ENCODE measurements at regions not wholly inside any gene's neighbourhood (a gene's known extent, or its start where the extent isn't known, plus 50 kb on each side); places are given as distances from the start of the nearest gene placed in this dataset.

DNA sequence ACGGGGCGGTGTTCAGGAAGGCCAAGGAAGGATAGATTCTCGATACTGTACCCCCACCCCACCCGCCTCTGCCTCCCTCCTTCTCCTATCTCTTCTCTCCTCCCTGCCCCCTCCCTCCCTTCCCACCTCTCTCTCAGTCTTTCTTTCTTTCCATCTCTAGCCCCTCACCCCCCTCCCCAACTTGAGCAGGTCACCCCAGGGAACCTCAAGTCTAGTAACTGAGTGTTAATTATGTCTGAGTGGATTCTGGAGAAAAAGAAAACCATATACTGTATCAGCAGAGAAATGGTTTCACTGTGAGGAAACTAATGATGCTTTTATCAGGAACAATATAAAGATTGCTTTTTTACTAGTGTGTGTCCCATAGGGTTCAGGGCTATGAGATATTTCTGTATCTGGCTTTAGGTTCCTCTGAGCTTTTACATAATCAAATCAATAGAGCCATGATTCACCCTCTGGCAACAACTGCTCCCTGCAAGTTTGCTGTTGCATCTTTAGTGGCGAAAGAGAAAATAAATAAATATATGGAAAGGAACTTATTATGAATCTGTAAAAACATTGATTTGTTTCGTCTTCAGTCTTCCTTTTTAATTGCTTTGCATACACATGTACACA, 639.7 kb downstream of the CCDC171 start:
- TF ChIP-seq, protein P1, sequence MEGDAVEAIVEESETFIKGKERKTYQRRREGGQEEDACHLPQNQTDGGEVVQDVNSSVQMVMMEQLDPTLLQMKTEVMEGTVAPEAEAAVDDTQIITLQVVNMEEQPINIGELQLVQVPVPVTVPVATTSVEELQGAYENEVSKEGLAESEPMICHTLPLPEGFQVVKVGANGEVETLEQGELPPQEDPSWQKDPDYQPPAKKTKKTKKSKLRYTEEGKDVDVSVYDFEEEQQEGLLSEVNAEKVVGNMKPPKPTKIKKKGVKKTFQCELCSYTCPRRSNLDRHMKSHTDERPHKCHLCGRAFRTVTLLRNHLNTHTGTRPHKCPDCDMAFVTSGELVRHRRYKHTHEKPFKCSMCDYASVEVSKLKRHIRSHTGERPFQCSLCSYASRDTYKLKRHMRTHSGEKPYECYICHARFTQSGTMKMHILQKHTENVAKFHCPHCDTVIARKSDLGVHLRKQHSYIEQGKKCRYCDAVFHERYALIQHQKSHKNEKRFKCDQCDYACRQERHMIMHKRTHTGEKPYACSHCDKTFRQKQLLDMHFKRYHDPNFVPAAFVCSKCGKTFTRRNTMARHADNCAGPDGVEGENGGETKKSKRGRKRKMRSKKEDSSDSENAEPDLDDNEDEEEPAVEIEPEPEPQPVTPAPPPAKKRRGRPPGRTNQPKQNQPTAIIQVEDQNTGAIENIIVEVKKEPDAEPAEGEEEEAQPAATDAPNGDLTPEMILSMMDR (IDR thresholded peaks at IDR 0.05; ENCODE audit: borderline replicate concordance, insufficient read depth, low read depth, low read length) = no peak
- no peak overlapping the region for H3K4me3 ChIP-seq (ENCODE audit: low read depth, low read length)

DNA sequence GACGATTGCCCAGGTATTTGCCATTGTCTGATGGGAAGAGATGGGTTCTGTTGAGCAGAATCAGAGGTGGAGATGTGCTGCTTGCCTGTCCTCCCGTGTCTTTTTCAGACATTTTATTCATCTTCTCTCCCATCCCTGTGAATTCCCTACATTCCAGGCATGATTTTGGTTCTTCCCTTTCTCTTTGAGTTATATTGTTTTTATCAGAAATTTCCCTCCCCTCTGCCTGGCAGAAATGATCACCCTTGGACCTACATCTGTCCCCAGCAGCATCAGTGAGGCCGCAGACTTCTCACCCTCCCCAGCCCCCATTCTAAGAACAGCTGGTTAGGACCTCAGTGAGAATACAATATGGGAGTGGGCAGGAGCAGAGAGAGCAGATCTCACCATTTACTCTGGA, 640.2 kb downstream of the CCDC171 start:
- H3K4me3 ChIP-seq (ENCODE audit: low read depth, low read length) = no peak overlapping the region
- TF ChIP-seq, protein P1 (IDR thresholded peaks at IDR 0.05; ENCODE audit: borderline replicate concordance, insufficient read depth, low read depth, low read length) = no peak

GRCh38 chr9:16196206-16196605, 643.4 kb downstream of the CCDC171 start:
- TF ChIP-seq, protein P1 (IDR thresholded peaks at IDR 0.05; ENCODE audit: borderline replicate concordance, insufficient read depth, low read depth, low read length) = no peak
- no peak overlapping the region for H3K4me3 ChIP-seq (ENCODE audit: low read depth, low read length)

GRCh38 chr9:16197578-16198370, 644.9 kb downstream of the CCDC171 start:
- TF ChIP-seq, protein P1 (IDR thresholded peaks at IDR 0.05; ENCODE audit: borderline replicate concordance, insufficient read depth, low read depth, low read length) = no peak
- H3K4me3 ChIP-seq (ENCODE audit: low read depth, low read length) = no peak overlapping the region

DNA sequence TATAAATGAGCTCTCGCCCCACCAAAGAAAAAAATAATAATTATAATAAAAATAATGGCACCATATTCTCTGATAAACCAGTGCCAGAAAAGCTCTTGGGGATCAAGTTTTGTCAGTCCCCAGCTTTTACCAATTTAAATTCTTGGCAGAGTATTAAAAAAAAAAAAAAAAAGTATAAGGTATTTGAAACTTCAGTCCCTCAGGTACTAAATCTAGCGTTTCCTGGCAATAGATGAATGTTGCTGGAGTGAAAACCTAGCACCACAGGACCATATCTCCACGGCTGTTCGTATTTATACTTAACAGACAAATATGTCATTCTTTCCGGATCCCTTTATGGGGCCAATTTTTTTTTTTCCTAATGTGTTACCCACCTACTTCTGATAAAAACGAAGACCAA, 646.2 kb downstream of the CCDC171 start:
- TF ChIP-seq, protein P1 (IDR thresholded peaks at IDR 0.05; ENCODE audit: borderline replicate concordance, insufficient read depth, low read depth, low read length) = no peak

GRCh38 chr9:16202221-16202620, 649.4 kb downstream of the CCDC171 start:
- H3K4me3 ChIP-seq (ENCODE audit: low read depth, low read length) = no peak overlapping the region
- TF ChIP-seq, protein P1 (IDR thresholded peaks at IDR 0.05; ENCODE audit: borderline replicate concordance, insufficient read depth, low read depth, low read length) = no peak

More for the DNA sequence above, 646.2 kb downstream of the CCDC171 start:
- H3K4me3 ChIP-seq (ENCODE audit: low read depth, low read length) = no peak overlapping the region

Data from GM12875 (cell line).